Kidney (tissue), 13 donors: ENCODE measurements at regions not wholly inside any gene's neighbourhood (a gene's known extent, or its start where the extent isn't known, plus 50 kb on each side); places are given as distances from the start of the nearest gene placed in this dataset.

ENCODE experiments used
- DNase-seq, 5 donors: peaks; one replicate each; pipeline ENCODE4 v3.0.0-alpha.2; 2013 to 2020
- FAIRE-seq: peaks from 2 replicates; lab custom pipeline; 2012; peaks lifted over from hg19 to GRCh38; lab: Jason Lieb, UNC
- H3K27ac ChIP-seq, 2 donors: one replicate each; pipeline ENCODE4 v1.7.0; 2013; ENCODE audit warnings: low read depth in 2 of 2, low read length in 2 of 2, inconsistent platforms in 1 of 2
- H3K27me3 ChIP-seq: one replicate; pipeline ENCODE4 v1.7.1; 2013; ENCODE audit warnings: low read length, inconsistent platforms; ENCODE audit not compliant: control insufficient read depth, insufficient read depth
- H3K36me3 ChIP-seq, 3 donors: one replicate each; pipeline versions ENCODE4 v1.7.0 to v1.7.1; 2013; ENCODE audit warnings: low read length in 3 of 3, control low read depth in 1 of 3, inconsistent platforms in 1 of 3; ENCODE audit not compliant: insufficient read depth in 3 of 3, control insufficient read depth in 2 of 3
- H3K4me1 ChIP-seq, 3 donors: one replicate each; pipeline versions ENCODE4 v1.7.0 to v1.7.1; 2013; ENCODE audit warnings: low read length in 3 of 3, inconsistent platforms in 1 of 3, low read depth in 1 of 3; ENCODE audit not compliant: control insufficient read depth in 2 of 3, insufficient read depth in 2 of 3
- H3K4me3 ChIP-seq, 3 donors: one replicate each; pipeline versions ENCODE4 v1.7.0 to v1.8.1; 2013; ENCODE audit warnings: low read length in 3 of 3, control low read depth in 1 of 3, inconsistent platforms in 1 of 3
- H3K9ac ChIP-seq, 3 donors: one replicate each; pipeline versions ENCODE4 v1.7.0 to v1.7.1; 2013; ENCODE audit warnings: low read length in 3 of 3, control low read depth in 1 of 3, inconsistent platforms in 1 of 3
- H3K9me3 ChIP-seq, 3 donors: one replicate each; pipeline versions ENCODE4 v1.7.0 to v1.7.1; 2013; ENCODE audit warnings: low read length in 3 of 3, control low read depth in 1 of 3, inconsistent platforms in 1 of 3; ENCODE audit not compliant: control insufficient read depth in 2 of 3, insufficient read depth in 1 of 3
- intact Hi-C: fragments of 100-400 bp; cut with DNase I; formaldehyde crosslinking; loops from one replicate; pipeline ENCODE4 v1.11.1; 2022
- TF ChIP-seq, protein P1 (sequence below): IDR thresholded peaks from 3 replicates; pipeline ENCODE4 v1.5.1; 2012; ENCODE audit warnings: mild to moderate bottlenecking, moderate library complexity, borderline replicate concordance; ENCODE audit not compliant: insufficient read depth; ENCODE audit errors: extremely low read depth
- donor health status: control.
- donor health status: control.
- donor health status: control.
- donor health status: control.
- donor health status: control.
- donor health status: DM: yes; HTN: yes; CAD: no.
- donor health status: Normal renal cell carcinoma (clear cell type).

DNA sequence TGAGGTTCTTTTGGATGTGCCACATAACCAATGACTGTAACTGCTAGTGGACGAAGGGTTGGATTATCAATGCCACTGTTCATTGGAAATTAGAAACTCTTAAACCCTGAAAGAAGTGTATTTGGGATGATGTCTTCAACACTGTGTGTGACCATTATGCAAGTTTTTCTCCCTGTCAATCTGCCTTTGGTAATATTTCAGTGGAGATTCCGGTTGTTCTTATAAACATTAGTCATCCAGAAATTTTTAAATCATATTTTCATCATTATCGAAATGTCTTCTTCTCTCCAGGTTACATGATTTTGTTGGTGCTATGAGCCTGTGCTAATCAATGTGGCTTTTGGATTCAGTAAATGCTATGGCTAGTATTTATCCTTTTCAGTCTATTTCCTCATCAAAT is 61.7 kb upstream of the KLF6 start:
- H3K4me3 ChIP-seq: no peak overlapping the region
- H3K9ac ChIP-seq: no peak overlapping the region
- H3K9me3 ChIP-seq: no peaks in the 10 kb centered on the region
- no peaks in the 10 kb centered on the region for H3K27me3 ChIP-seq
- TF ChIP-seq, protein P1, sequence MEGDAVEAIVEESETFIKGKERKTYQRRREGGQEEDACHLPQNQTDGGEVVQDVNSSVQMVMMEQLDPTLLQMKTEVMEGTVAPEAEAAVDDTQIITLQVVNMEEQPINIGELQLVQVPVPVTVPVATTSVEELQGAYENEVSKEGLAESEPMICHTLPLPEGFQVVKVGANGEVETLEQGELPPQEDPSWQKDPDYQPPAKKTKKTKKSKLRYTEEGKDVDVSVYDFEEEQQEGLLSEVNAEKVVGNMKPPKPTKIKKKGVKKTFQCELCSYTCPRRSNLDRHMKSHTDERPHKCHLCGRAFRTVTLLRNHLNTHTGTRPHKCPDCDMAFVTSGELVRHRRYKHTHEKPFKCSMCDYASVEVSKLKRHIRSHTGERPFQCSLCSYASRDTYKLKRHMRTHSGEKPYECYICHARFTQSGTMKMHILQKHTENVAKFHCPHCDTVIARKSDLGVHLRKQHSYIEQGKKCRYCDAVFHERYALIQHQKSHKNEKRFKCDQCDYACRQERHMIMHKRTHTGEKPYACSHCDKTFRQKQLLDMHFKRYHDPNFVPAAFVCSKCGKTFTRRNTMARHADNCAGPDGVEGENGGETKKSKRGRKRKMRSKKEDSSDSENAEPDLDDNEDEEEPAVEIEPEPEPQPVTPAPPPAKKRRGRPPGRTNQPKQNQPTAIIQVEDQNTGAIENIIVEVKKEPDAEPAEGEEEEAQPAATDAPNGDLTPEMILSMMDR: no peak
- intact Hi-C loops: no loop called here
- no peak overlapping the region for H3K27ac ChIP-seq
- H3K36me3 ChIP-seq: no peaks in the 10 kb centered on the region
- DNase-seq: no peak
- H3K4me1 ChIP-seq: peaks cover 0 to 3% (median 3%) of the 10 kb centered on the region in 3 donors
- FAIRE-seq: no peak

DNA sequence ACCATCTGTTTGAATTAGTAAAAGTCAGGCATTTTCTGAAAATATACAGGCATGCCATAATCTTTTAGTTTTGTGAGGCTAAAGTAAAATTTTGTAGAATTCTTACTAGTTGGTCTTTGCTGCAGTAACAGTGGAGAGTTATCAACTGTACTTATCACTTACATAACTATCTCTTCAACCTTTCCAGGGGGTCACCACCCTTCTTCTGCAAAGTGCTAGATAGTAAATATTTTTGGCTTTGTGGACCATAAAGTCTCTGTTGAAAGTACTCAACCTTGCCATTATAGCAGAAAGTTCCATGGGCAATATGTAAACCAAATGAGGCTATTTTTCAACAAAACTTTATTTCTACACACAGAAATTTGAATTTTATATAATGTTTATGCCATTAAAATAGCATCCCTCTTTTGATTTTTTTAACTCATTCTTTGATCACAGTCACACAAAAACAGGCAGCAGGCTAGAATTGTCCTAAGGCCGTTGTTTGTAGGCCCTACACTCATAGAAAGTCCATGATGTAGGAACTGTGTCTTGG is 59.5 kb upstream of the KLF6 start:
- Histone ChIP-seq H3K9ac (no peak overlapping the region), H3K36me3 (no peaks in the 10 kb centered on the region), H3K4me3 (no peak overlapping the region), H3K27ac (no peak overlapping the region), H3K4me1 (no peaks in the 10 kb centered on the region), H3K27me3 (no peaks in the 10 kb centered on the region), H3K9me3 (no peaks in the 10 kb centered on the region)
- intact Hi-C loops: no loop called here
- FAIRE-seq (no peak), DNase-seq (no peak)
- TF ChIP-seq, protein P1: no peak

DNA sequence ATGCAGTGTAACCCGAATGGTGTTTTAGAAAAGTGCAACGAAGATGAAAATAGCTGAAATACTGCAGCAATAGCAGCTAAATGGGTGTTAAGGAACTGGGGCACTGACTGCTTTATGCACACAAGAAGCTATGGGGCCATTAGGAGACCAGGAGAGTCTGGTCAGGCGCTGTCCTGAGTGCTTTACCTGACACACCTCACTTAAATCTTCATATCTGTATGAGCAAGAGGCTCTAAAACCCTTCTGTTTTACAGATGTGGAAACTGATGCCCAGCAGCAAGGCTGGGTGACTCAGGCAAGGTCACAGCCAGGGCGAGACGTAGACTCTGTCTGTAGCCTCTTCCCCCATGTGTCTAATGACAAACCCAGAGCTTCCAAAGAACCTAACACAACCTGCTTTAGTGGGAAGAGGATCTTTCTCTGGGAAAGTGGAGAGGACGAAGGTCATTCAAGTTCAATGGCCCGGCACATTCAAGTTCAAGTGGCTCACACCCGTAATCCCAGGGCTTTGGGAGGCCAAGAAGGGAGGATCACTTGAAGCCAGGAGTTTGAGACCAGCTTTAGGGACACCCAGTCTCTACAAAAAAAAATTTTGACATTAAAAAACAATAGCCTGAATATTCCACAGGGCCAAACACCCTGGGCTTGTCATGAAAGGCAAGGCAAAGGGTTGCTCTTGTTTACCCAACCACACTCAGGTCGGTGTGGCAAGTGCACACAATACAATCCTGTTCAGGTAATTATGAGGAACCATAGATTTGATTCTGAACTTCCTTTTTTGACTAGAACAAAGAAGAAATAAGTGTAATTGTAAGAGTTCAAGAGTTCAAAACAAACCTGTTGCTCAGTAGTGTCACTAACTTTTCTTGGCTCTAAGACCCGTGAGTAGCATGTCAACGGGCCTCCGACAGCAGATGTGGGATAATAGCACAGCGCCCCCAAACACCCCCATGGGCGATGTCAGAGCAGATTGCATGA is 53.7 kb upstream of the KLF6 start:
- H3K4me3 ChIP-seq: no peak overlapping the region

More for the DNA sequence above, 53.7 kb upstream of the KLF6 start:
- intact Hi-C loops: no loop called here
- Histone ChIP-seq H3K27ac (no peak overlapping the region), H3K9me3 (no peaks in the 10 kb centered on the region), H3K9ac (no peak overlapping the region), H3K36me3 (no peaks in the 10 kb centered on the region), H3K4me1 (no peaks in the 10 kb centered on the region), H3K27me3 (no peaks in the 10 kb centered on the region)
- TF ChIP-seq, protein P1: no peak
- FAIRE-seq: no peak
- no peak for DNase-seq
